ENCODE measurements at regions not wholly inside any gene's neighbourhood (a gene's known extent, or its start where the extent isn't known, plus 50 kb on each side); places are given as distances from the start of the nearest gene placed in this dataset.
"Not testable (repeated sequence)": the region's sequence is repeated elsewhere in the genome, so short reads cannot be mapped to it uniquely, and the experiment has no call there.

GRCh38 chr10:114732931-114733330, 74.9 kb upstream of the ABLIM1 start:
- no peak for DNase-seq

GRCh38 chr10:114735946-114736345, 77.9 kb upstream of the ABLIM1 start:
- DNase-seq, result no peak

GRCh38 chr10:114743521-114744231, 77.9 kb upstream of the FHIP2A start:
- no peak for DNase-seq

GRCh38 chr10:114746531-114746930, 75.0 kb upstream of the FHIP2A start:
- DNase-seq, result no peak

- DNase-seq, result no peak
Observed at GRCh38 chr10:114748241-114748640, 73.3 kb upstream of the FHIP2A start.

- DNase-seq, result no peak
Observed at GRCh38 chr10:114749014-114749413, 72.6 kb upstream of the FHIP2A start.

- no peak for DNase-seq
Observed at GRCh38 chr10:114749510-114749909, 72.1 kb upstream of the FHIP2A start.

GRCh38 chr10:114751856-114752255, 69.7 kb upstream of the FHIP2A start:
- DNase-seq, result no peak

GRCh38 chr10:114752570-114752969, 69.0 kb upstream of the FHIP2A start:
- DNase-seq, result not testable (repeated sequence)

- no peak for DNase-seq
Observed at GRCh38 chr10:114753126-114753525, 68.5 kb upstream of the FHIP2A start.

- DNase-seq, result no peak
Observed at GRCh38 chr10:114754445-114755320, 66.9 kb upstream of the FHIP2A start.

GRCh38 chr10:114755537-114755936, 66.0 kb upstream of the FHIP2A start:
- DNase-seq, result no peak

- no peak for DNase-seq
Observed at GRCh38 chr10:114758331-114758730, 63.2 kb upstream of the FHIP2A start.

GRCh38 chr10:114761205-114762193, 60.1 kb upstream of the FHIP2A start:
- DNase-seq, result no peak

GRCh38 chr10:114762811-114763210, 58.8 kb upstream of the FHIP2A start:
- no peak for DNase-seq

- DNase-seq, result no peak
Observed at GRCh38 chr10:114764656-114765055, 56.9 kb upstream of the FHIP2A start.

- no peak for DNase-seq
Observed at GRCh38 chr10:114766470-114766869, 55.1 kb upstream of the FHIP2A start.

GRCh38 chr10:114767101-114767985, 54.2 kb upstream of the FHIP2A start:
- peak; percentile 50 for DNase-seq

- DNase-seq, result no peak
Observed at GRCh38 chr10:114767986-114768821, 53.4 kb upstream of the FHIP2A start.

GRCh38 chr10:114770009-114770408, 51.6 kb upstream of the FHIP2A start:
- DNase-seq, result no peak

GRCh38 chr10:114771157-114771556, 50.4 kb upstream of the FHIP2A start:
- DNase-seq, result no peak
